ENCODE measurements at regions not wholly inside any gene's neighbourhood (a gene's known extent, or its start where the extent isn't known, plus 50 kb on each side); places are given as distances from the start of the nearest gene placed in this dataset.

DNA sequence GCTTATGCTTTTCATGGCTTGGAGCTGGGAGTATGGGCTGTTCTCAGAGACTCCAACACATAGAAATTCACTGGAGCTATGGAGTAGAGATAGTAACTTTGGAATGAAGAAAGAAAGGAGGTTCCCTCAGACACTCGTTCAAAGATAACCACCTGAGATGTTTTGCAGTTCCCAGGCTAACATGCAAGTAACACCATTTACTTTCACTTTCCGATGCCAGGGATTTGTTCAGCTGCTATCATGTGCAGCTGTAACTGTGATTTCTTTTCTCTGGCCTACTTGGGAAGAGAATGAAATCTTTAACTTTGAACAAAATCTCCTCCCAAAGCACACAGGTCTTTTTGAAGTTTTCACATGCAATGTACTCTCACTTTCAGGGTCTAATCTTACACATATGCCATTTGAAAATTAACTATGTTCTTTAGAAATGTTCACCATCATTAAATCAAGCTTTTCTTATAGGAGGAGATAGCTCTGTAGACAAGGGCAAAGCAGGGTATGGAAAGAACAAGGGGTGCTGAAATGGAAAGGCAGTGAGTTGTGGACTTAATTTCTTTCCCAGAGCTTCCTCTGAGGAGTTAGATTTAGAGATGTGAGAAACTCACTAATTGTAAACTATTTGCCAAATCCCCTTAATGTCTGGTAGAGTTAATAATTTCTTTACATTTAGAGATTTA is 514.3 kb downstream of the PDHA2 start:
- TF ChIP-seq, protein P1, sequence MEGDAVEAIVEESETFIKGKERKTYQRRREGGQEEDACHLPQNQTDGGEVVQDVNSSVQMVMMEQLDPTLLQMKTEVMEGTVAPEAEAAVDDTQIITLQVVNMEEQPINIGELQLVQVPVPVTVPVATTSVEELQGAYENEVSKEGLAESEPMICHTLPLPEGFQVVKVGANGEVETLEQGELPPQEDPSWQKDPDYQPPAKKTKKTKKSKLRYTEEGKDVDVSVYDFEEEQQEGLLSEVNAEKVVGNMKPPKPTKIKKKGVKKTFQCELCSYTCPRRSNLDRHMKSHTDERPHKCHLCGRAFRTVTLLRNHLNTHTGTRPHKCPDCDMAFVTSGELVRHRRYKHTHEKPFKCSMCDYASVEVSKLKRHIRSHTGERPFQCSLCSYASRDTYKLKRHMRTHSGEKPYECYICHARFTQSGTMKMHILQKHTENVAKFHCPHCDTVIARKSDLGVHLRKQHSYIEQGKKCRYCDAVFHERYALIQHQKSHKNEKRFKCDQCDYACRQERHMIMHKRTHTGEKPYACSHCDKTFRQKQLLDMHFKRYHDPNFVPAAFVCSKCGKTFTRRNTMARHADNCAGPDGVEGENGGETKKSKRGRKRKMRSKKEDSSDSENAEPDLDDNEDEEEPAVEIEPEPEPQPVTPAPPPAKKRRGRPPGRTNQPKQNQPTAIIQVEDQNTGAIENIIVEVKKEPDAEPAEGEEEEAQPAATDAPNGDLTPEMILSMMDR (IDR thresholded peaks at IDR 0.05; ENCODE audit: low read depth, low read length, poor library complexity, severe bottlenecking), result no peak
- TF ChIP-seq EZH2phosphoT487 (IDR thresholded peaks at IDR 0.05; ENCODE audit: borderline replicate concordance, low read length), result no peak

All from DOHH2 (cell line).